WERI-Rb-1 (cell line): ENCODE measurements at regions not wholly inside any gene's neighbourhood (a gene's known extent, or its start where the extent isn't known, plus 50 kb on each side); places are given as distances from the start of the nearest gene placed in this dataset.
A peak's percentile ranks its signal among the peaks of the same experiment; 100 is the strongest.

Source experiments
- DNase-seq: peaks from one replicate; pipeline ENCODE4 v3.0.0-alpha.2; 2020
- H3K27ac ChIP-seq: fragments of 250-450 bp; sonication (Bioruptor Pico); 2 replicates; pipeline ENCODE4 v1.5.1; 2020; ENCODE audit warnings: mild to moderate bottlenecking, moderate library complexity
- H3K27me3 ChIP-seq: fragments of 250-450 bp; sonication (Bioruptor Pico); 2 replicates; pipeline ENCODE4 v1.5.1; 2021; ENCODE audit warnings: mild to moderate bottlenecking, low read depth, moderate library complexity; ENCODE audit not compliant: insufficient read depth, severe bottlenecking
- H3K36me3 ChIP-seq: fragments of 250-450 bp; sonication (Bioruptor Pico); 2 replicates; pipeline ENCODE4 v1.5.1; 2020; ENCODE audit warnings: mild to moderate bottlenecking, moderate library complexity
- H3K4me3 ChIP-seq: 2 replicates; pipeline ENCODE4 v1.5.1; 2011; ENCODE audit warnings: low read depth, mild to moderate bottlenecking, control low read depth, low read length
- H3K9me3 ChIP-seq: fragments of 250-450 bp; sonication (Bioruptor Pico); 2 replicates; pipeline ENCODE4 v1.5.1; 2021; ENCODE audit warnings: mild to moderate bottlenecking, moderate library complexity; ENCODE audit not compliant: severe bottlenecking
- TF ChIP-seq, protein P1 (sequence below): IDR thresholded peaks from 2 replicates; pipeline ENCODE4 v1.5.1; 2011; ENCODE audit warnings: low read depth, mild to moderate bottlenecking, control low read depth, inconsistent platforms, low read length

DNA sequence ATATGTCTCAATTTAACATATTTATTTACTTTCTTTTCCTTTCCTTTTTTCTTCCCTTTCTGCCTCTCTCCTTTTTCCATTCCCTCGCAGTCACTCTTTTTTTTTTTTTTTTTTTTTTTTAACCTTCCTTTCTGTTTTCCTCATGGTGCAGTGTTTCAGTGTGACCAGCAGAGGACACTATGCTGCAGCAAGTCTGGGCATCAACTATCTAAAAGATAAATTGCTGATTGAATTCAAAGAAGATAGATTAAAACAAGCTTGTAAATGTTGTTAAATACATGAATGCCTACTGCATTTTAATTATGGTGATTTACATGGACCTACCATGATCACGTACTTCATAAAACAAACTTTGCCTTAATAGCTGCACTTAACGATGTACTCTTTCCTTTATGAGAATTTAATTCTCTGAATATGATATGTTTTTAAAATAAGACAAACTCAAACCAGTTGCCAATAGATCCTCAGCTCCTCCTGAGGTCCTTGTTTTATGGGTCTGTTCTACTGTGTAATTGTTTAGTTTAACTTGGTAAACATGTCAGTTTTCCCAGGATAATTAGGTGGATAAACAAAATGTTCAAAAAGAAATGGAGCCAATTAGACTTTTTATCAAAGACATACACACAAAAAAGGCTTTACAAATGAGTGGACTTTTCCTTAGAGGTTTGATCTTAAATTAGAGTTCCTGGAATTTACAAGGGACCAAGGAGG lies 101.0 kb upstream of the AGR3 start:
- no peaks in the 10 kb centered on the region for H3K27me3 ChIP-seq
- DNase-seq = no peak
- H3K27ac ChIP-seq = no peak overlapping the region
- TF ChIP-seq, protein P1, sequence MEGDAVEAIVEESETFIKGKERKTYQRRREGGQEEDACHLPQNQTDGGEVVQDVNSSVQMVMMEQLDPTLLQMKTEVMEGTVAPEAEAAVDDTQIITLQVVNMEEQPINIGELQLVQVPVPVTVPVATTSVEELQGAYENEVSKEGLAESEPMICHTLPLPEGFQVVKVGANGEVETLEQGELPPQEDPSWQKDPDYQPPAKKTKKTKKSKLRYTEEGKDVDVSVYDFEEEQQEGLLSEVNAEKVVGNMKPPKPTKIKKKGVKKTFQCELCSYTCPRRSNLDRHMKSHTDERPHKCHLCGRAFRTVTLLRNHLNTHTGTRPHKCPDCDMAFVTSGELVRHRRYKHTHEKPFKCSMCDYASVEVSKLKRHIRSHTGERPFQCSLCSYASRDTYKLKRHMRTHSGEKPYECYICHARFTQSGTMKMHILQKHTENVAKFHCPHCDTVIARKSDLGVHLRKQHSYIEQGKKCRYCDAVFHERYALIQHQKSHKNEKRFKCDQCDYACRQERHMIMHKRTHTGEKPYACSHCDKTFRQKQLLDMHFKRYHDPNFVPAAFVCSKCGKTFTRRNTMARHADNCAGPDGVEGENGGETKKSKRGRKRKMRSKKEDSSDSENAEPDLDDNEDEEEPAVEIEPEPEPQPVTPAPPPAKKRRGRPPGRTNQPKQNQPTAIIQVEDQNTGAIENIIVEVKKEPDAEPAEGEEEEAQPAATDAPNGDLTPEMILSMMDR = peak; percentile 70
- H3K4me3 ChIP-seq = no peak overlapping the region
- no peaks in the 10 kb centered on the region for H3K9me3 ChIP-seq
- no peaks in the 10 kb centered on the region for H3K36me3 ChIP-seq

DNA sequence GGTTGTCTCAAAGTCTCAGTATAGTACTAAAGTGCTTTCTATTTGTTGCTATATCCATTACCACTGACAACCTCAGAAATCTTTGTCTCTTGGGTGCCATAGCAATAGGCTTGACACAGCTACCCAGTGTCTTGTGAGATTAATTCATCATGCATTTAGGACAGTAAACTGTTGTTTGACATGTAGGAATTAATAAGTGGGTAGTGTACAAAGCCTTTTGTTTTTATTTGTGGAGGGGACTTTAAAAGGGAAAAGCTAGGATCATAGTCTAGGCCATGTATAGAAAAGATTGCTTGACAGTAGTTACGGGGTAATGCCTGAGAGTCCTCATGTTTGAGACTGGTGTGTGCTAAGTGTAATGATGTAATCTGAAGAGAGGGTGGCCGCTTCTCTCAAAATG lies 102.6 kb upstream of the AGR3 start:
- no peak overlapping the region for H3K27ac ChIP-seq
- H3K9me3 ChIP-seq = no peaks in the 10 kb centered on the region
- no peaks in the 10 kb centered on the region for H3K36me3 ChIP-seq
- no peaks in the 10 kb centered on the region for H3K27me3 ChIP-seq
- TF ChIP-seq, protein P1 = no peak
- H3K4me3 ChIP-seq = no peak overlapping the region
- DNase-seq = no peak

DNA sequence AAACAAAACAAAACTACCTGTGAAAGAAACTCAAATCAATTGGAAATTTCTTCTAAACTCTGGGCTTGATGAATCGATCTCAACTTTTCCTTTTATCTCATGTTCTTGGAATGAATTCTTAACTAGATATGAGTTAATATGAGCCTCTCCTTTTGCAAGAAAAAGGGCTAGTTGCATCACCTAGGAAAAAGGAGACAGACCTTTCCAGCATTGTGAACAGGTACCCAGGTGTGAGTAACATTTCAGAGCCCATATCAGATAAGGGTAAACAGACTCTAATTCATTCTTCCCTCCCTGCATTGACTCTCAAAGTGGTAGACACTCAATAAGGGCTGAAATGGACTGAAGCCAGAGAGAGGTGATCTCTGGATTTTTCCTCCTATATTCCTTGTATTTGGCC lies 103.8 kb upstream of the AGR3 start:
- TF ChIP-seq, protein P1 = no peak
- no peaks in the 10 kb centered on the region for H3K9me3 ChIP-seq
- no peaks in the 10 kb centered on the region for H3K27me3 ChIP-seq
- no peaks in the 10 kb centered on the region for H3K36me3 ChIP-seq
- no peak for DNase-seq
- H3K4me3 ChIP-seq = no peak overlapping the region
- no peak overlapping the region for H3K27ac ChIP-seq

DNA sequence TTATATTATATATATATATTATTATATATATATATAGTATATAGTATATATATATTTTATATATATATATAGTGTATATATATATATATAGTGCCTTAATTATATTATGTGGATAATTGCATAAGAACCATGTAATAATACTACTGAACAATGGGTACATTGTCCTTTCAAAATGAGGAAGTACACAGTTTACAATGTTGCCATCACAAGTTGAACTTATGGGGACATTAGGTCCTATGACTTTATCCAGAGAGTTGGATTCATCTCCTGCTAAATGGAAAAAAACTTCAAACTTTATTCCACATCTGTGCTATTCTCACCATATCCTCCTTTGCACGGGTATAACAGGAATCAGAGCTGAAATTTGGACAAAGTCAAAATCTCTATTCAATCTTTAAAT lies 105.0 kb upstream of the AGR3 start:
- no peak for DNase-seq
- no peak overlapping the region for H3K4me3 ChIP-seq

DNA sequence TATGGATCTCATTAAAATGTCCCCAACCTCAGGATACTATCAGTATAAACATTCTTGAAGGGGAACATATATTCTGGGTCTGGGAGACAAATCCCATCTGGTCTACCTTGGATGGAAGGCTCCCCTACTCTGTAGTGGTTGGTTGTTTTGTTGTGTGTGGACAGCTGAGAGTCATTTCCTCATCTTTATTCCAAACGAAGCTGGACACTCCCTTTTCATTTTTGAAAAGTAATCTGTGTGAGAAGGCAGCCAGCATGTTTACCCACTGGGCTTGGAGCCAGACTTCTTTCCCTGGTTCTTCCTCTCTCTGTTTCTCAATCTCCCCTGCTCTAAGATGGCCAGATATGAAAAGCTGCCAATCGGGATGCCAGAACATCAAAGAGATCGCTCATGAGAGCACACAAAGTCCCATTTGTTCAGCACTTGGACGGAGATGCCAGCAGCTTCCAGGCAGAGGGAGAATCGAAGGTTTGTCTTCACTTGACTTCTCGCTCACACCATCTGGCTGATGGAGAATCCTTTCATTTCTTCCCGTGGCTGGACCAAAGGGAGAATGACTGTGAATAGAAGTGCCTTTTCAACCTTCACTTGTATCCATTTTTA lies 108.1 kb upstream of the AGR3 start:
- H3K27ac ChIP-seq = no peak overlapping the region
- no peaks in the 10 kb centered on the region for H3K36me3 ChIP-seq
- TF ChIP-seq, protein P1 = no peak
- H3K27me3 ChIP-seq = no peaks in the 10 kb centered on the region
- no peak for DNase-seq
- H3K4me3 ChIP-seq = no peak overlapping the region
- H3K9me3 ChIP-seq = no peaks in the 10 kb centered on the region

More for the DNA sequence above, 105.0 kb upstream of the AGR3 start:
- H3K36me3 ChIP-seq = no peaks in the 10 kb centered on the region
- no peak overlapping the region for H3K27ac ChIP-seq
- TF ChIP-seq, protein P1 = no peak
- no peaks in the 10 kb centered on the region for H3K27me3 ChIP-seq
- H3K9me3 ChIP-seq = no peaks in the 10 kb centered on the region
